Lung (tissue), 11 donors: ENCODE measurements at regions not wholly inside any gene's neighbourhood (a gene's known extent, or its start where the extent isn't known, plus 50 kb on each side); places are given as distances from the start of the nearest gene placed in this dataset.
A peak's percentile ranks its signal among the peaks of the same experiment; 100 is the strongest.

Source experiments
- ATAC-seq: fragments of 200-7000 bp; cut with Tn5 transposase; one replicate; pipeline ENCODE4 v1.9.1; 2020; ENCODE audit warnings: moderate number of reproducible peaks; ENCODE audit not compliant: insufficient read depth, low FRiP score
- DNase-seq, 3 donors: peaks; one replicate each; pipeline ENCODE4 v3.0.0-alpha.2; 2013 to 2017
- H3K27ac ChIP-seq, 2 donors: one replicate each; pipeline ENCODE4 v1.5.1; 2013; ENCODE audit warnings: mild to moderate bottlenecking in 2 of 2, moderate library complexity in 2 of 2, control low read depth in 1 of 2, inconsistent platforms in 1 of 2, low read depth in 1 of 2, low read length in 1 of 2
- H3K27me3 ChIP-seq, 3 donors: one replicate each; pipeline ENCODE4 v1.5.1; 2013; ENCODE audit warnings: low read length in 2 of 3; ENCODE audit not compliant: control insufficient read depth in 3 of 3, insufficient read depth in 3 of 3
- H3K36me3 ChIP-seq, 4 donors: one replicate each; pipeline ENCODE4 v1.5.1; 2013; ENCODE audit warnings: low read length in 4 of 4, mild to moderate bottlenecking in 1 of 4, moderate library complexity in 1 of 4; ENCODE audit not compliant: control insufficient read depth in 4 of 4, insufficient read depth in 4 of 4
- H3K4me1 ChIP-seq, 5 donors: one replicate each; pipeline ENCODE4 v1.5.1; 2013; ENCODE audit warnings: low read length in 5 of 5, mild to moderate bottlenecking in 2 of 5, moderate library complexity in 1 of 5; ENCODE audit not compliant: control insufficient read depth in 5 of 5, insufficient read depth in 5 of 5
- H3K4me3 ChIP-seq: one replicate; pipeline ENCODE4 v1.5.1; 2013; ENCODE audit warnings: mild to moderate bottlenecking, control low read depth, moderate library complexity
- H3K9ac ChIP-seq, 2 donors: one replicate each; pipeline ENCODE4 v1.5.1; 2013; ENCODE audit warnings: low read length in 2 of 2, control low read depth in 1 of 2; ENCODE audit not compliant: insufficient read depth in 1 of 2
- H3K9me3 ChIP-seq, 4 donors: one replicate each; pipeline ENCODE4 v1.5.1; 2013; ENCODE audit warnings: low read length in 3 of 4, mild to moderate bottlenecking in 1 of 4, moderate library complexity in 1 of 4; ENCODE audit not compliant: control insufficient read depth in 4 of 4, insufficient read depth in 3 of 4
- WGBS, 2 donors: extraction: QIAGEN DNeasy Blood & Tissue Kit; methylation state at CpG; one replicate each; pipeline ENCODE4 v1.1.7; 2013; 5-methylcytosine and 5-hydroxymethylcytosine counted together
- TF ChIP-seq, protein P1 (sequence below): IDR thresholded peaks from 2 replicates; pipeline ENCODE4 v1.5.1; 2012; ENCODE audit warnings: mild to moderate bottlenecking; ENCODE audit errors: control extremely low read depth, extremely low read depth
- donor health status: control.
- donor health status: control.
- donor health status: Bipolar disorder and iron deficiency.
- donor health status: healthy.
- donor health status: DM: yes; HTN: yes; CAD: no.

DNA sequence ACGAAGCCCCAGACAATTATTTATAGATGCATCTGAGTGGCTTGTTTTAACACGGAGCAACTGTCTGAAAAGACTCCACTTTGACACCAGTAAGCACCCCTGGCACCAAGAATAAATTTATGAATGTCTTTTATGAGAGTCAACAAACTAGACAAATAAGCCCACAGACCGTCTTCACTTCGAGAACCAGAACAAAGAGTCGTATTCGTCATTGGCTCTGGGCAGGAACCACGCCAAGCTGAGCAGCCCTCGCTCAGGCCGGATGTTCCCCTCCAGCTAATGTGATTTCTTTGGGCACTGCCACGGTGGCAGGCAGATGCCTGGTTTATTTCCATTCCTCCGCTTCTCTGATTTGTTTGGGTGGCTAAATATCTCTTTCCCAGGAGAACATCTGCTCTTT, 91.9 kb upstream of the STC2 start:
- H3K27ac ChIP-seq, result no peak overlapping the region
- H3K4me3 ChIP-seq, result no peak overlapping the region
- TF ChIP-seq, protein P1, sequence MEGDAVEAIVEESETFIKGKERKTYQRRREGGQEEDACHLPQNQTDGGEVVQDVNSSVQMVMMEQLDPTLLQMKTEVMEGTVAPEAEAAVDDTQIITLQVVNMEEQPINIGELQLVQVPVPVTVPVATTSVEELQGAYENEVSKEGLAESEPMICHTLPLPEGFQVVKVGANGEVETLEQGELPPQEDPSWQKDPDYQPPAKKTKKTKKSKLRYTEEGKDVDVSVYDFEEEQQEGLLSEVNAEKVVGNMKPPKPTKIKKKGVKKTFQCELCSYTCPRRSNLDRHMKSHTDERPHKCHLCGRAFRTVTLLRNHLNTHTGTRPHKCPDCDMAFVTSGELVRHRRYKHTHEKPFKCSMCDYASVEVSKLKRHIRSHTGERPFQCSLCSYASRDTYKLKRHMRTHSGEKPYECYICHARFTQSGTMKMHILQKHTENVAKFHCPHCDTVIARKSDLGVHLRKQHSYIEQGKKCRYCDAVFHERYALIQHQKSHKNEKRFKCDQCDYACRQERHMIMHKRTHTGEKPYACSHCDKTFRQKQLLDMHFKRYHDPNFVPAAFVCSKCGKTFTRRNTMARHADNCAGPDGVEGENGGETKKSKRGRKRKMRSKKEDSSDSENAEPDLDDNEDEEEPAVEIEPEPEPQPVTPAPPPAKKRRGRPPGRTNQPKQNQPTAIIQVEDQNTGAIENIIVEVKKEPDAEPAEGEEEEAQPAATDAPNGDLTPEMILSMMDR, result no peak
- DNase-seq (no peak), ATAC-seq (no peak)
- H3K9me3 ChIP-seq, result peaks cover 0 to 16% (median 7%) of the 10 kb centered on the region in 4 donors
- no peaks in the 10 kb centered on the region for H3K4me1 ChIP-seq
- no peaks in the 10 kb centered on the region for H3K36me3 ChIP-seq
- WGBS, 2 donors, result 78 to 87% methylated on average over 11 of the region's 11 CpGs
- no peak overlapping the region for H3K9ac ChIP-seq
- no peaks in the 10 kb centered on the region for H3K27me3 ChIP-seq

DNA sequence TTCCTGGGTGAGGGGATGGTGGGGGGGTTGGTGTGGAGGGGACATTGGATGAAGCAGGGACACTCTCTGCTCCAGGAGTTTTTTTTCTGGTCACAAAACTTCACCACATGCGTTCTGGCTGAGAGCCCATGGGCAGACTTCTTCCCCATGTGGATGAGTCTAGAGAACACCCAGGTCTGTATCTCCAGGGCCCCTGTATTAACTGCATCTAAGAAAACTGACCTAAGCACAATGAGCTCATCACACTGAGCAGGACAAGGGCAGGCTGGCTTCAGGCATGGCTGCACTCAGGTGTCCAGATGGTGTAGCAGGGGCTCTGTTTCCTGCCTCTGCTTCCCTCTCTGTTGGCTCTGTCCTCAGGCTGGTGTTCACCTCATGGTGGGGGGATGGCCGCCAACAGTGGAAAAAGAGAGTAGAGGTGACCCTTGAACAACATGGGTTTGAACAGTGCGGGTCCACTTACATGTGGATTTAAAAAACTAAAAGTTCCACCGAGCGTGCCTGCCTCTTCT, 85.3 kb upstream of the STC2 start:
- Histone ChIP-seq H3K4me1 (peaks cover 0 to 14% (median 0%) of the 10 kb centered on the region in 5 donors), H3K27me3 (no peaks in the 10 kb centered on the region), H3K36me3 (no peaks in the 10 kb centered on the region), H3K4me3 (no peak overlapping the region), H3K27ac (no peak overlapping the region), H3K9me3 (peaks cover 0 to 7% (median under 1%) of the 10 kb centered on the region in 4 donors), H3K9ac (no peak overlapping the region)
- WGBS, 2 donors, result 92 to 96% methylated on average over 5 of the region's 5 CpGs
- ATAC-seq, result no peak
- no peak for DNase-seq
- TF ChIP-seq, protein P1, result no peak

DNA sequence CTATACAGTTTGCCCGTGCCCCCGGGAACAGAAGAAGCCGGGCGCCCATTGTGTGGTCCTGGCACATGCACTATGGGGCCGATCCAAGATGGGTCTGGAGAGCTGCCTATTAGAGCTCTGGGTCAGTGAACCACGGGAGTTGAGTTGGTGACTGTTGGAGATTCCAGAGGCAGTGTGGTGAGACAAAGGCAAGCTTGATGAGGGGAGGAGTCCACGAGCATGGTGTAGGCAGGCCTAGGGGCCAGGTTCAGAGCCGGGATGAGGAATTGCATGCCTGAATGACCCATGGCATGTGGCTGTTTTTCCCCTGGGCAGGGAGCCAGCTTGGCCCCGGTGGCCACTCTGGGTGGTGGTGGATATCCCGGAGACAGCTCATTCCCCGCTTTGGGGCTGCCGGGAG, 84.4 kb upstream of the STC2 start:
- Histone ChIP-seq H3K9ac (no peak overlapping the region), H3K4me1 (peaks cover 0 to 14% (median 0%) of the 10 kb centered on the region in 5 donors), H3K27me3 (no peaks in the 10 kb centered on the region), H3K27ac (no peak overlapping the region), H3K9me3 (peaks cover 0 to 7% (median 0%) of the 10 kb centered on the region in 4 donors), H3K36me3 (no peaks in the 10 kb centered on the region), H3K4me3 (no peak overlapping the region)
- DNase-seq, result peak; percentile 32 to 50 (median 34)
- no peak for ATAC-seq
- 73 to 79% methylated on average over 12 of the region's 12 CpGs for WGBS, 2 donors
- TF ChIP-seq, protein P1, result no peak
